GM18909 (cell line): ENCODE measurements at regions not wholly inside any gene's neighbourhood (a gene's known extent, or its start where the extent isn't known, plus 50 kb on each side); places are given as distances from the start of the nearest gene placed in this dataset.
"Not testable (repeated sequence)": the region's sequence is repeated elsewhere in the genome, so short reads cannot be mapped to it uniquely, and the experiment has no call there.

Experiments used
- ATAC-seq: cut with Tn5 transposase; IDR thresholded peaks from one replicate; pipeline ENCODE4 v1.9.1; 2021; ENCODE audit warnings: mild to moderate bottlenecking; ENCODE audit not compliant: unreplicated experiment, poor library complexity

- ATAC-seq, result no peak
Observed at GRCh38 chr3:87796843-87797185, 262.0 kb downstream of the CGGBP1 start.

- no peak for ATAC-seq
Observed at GRCh38 chr3:87796137-87796842, 262.5 kb downstream of the CGGBP1 start.

DNA sequence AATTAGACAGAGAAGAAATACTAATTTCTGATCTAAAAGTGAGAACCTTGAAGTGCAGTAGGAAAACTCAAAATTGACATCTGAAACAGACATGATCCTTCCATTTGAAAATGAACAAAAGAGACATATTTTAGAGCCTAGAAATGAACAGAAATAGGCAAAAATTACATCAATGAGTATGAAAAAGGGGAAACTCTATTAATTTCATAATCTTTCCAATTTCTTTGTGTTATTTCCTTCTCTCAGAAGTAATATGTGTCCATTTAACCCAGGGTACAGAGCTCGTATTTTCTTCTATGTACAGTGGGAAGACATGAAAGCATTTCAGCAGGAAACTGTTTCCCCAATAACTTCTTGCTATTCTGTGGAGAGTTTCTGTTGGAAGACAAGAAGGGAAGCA lies 263.1 kb downstream of the CGGBP1 start:
- ATAC-seq, result no peak

- ATAC-seq, result no peak
Observed at GRCh38 chr3:87793337-87793877, 265.4 kb downstream of the CGGBP1 start.

- ATAC-seq, result no peak
Observed at GRCh38 chr3:87792534-87793336, 266.1 kb downstream of the CGGBP1 start, which contains the start of gene HTR1F. Gene HTR1F (plus strand): TSS chr3:87792706.

DNA sequence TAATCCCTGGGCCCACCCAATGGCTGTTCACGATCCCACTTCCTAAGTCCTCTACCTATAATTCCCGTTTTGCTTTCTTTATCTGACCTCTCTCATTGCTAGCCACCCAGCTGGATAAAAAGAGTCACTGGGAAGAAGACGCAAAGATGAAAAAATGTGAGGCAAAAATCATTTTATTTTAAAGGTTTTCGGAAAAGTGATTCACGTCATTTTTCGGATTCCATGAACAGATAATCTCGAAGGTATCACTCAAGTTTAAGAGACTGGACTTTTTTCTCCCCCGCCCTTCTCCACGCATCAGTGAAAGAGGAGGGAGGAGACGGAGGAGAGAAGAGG lies 266.6 kb downstream of the CGGBP1 start:
- no peak for ATAC-seq

GRCh38 chr3:87791248-87792027 lies 267.4 kb downstream of the CGGBP1 start:
- ATAC-seq, result no peak

DNA sequence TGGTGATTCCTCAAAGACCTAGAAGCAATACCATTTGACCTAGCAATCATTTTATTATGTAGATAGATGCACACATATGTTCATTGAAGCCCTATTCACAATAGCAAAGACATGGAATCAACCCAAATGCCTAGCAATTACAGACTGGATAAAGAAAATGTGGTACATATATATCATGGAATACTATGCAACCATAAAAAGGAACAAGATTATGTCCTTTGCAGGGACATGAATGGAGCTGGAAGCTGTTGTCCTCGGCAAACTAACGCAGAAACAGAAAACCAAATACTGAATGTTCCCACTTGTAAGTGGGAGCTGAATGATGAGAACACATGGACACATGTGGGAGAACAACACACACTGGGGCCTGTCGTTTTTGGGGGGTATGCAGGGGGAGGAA lies 269.8 kb downstream of the CGGBP1 start:
- not testable (repeated sequence) for ATAC-seq

DNA sequence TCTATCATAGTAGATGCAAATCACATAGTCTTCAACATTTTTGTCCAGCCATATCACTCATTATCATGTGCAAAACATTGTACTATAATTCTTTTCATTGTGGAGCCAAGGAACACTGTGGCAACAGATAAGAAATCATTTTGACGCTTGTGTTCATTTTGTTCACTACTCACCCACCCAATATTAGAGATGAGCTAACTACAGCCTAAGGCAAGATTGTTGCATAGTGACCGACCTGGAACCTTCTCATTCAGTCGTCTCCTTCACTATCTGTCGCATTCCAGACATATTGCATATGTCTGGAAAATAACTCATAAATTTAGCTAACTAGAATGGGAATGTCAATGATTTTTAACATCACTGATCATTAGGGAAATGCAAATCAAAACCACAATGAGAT lies 270.3 kb downstream of the CGGBP1 start:
- ATAC-seq, result no peak

- ATAC-seq, result no peak
Observed at GRCh38 chr3:87780811-87781210, 278.0 kb downstream of the CGGBP1 start.

DNA sequence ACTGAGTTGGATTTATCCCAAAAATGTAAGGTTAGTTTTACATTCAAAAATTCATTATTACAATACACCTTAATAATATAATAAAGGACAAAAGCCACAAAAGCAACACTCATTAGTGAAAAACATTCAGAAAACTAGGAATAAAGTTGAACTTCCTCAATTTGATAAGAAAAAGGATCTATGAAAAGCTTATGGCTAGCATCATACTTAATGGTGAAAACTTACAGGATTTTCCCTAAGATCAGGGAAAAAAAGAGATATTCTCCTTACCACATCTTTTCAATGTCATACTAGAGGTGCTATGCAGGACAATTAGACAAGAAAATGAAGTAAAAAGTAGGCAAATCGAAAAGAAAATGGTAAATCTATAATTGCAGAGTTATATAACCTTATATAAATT lies 279.9 kb downstream of the CGGBP1 start:
- no peak for ATAC-seq

DNA sequence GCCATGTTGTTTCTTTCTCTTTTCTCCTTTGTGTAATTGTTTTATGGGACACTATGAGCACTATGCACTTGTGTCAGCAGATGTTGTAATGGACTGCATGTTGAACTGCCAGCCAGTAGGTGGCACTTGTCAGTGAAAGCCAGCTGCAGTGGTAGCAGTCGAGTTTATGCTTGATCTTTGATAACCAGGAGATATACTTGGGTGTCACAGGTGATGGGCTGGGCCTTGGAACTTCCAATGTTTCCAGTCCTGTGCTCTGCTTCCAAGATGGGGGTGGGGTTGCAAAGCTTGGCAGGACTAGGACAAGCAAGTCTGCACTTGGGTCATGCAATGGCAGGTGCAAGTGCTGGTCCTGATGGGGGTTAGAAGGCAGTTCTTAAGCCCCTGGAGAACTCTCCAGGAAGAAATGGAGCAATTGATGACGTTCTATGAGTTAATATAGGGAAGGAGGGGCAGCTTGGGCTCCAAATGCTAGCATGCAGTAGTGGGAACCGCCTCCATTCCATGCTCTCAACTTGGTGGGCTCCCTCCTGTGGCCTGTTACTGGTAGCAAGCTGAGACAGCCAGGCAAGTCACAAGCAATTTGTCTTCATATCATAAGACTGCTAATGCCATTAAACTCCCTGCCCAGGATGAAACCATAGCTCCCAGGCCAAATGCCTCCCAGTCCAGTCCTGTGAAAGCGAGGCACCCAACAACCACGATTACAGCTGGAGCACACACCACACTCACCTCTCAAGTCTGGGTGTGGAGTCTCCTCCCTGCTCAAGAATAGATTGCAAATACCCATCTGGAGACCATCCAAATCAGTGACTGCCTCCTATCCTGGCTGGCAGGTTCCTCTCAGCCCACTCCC lies 287.2 kb downstream of the CGGBP1 start:
- ATAC-seq, result peak; percentile 99

DNA sequence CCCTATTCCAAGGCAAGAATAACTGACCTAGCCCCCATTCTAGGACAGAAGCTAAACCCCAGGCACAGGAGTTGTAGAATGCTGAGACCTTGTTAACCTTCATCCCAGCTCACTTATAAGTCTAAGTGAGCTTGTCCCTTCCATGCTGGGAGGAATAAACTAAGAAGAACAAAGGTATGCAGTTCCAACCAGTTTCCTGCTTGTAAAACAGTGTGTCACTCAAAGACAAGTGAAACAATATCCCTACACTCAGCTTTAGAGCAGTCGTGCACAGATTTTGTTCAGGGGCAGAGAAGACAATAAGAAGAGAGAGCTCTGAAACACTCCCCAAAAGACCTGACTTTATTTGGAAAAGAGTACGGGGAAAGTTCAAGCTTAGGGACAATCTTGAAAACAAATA lies 292.1 kb downstream of the CGGBP1 start:
- ATAC-seq, result no peak

GRCh38 chr3:87765256-87765655 lies 293.5 kb downstream of the CGGBP1 start:
- no peak for ATAC-seq

DNA sequence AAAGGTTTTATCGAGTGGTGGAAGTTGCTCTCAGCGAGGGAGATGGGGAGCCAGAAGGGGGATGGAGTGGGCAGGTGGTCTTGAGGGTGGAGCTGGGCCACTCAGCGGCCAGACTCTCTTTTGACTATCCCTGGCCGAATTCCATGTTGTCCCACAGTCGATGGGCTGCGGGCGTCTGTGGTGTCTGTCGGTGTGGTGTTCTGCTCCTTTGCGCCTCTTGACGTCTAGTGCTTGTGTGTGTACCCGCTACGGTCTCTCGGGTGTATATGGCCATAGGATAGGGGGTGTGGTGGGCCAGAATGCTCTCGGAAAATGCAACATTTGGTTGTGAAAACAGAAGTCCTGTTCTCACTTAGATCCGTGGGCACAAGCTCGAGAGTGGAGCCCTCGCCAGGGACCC lies 297.0 kb downstream of the CGGBP1 start:
- no peak for ATAC-seq

DNA sequence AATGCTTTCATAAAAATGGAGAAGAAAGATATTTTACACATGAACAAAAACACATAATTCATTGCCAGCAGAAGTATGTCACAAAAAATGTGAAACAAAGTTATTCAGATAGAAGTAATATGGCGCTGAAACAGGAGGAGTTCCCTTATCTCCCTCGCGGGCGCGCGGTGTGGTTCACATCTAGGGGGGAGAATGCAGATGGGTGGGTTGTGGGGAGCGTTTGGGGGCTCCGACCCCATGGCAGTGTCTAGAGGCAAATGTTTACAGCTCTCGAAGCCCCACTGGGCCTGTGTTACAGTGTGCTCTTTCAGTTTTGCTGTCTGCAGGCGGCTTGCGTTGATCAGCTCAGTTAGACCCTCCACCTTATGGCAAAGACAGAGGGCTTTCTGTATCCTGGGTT lies 297.5 kb downstream of the CGGBP1 start:
- no peak for ATAC-seq

GRCh38 chr3:87756616-87757015 lies 302.2 kb downstream of the CGGBP1 start:
- no peak for ATAC-seq

GRCh38 chr3:87755852-87756251 lies 303.0 kb downstream of the CGGBP1 start:
- no peak for ATAC-seq

GRCh38 chr3:87742250-87742649 lies 316.6 kb downstream of the CGGBP1 start:
- no peak for ATAC-seq

DNA sequence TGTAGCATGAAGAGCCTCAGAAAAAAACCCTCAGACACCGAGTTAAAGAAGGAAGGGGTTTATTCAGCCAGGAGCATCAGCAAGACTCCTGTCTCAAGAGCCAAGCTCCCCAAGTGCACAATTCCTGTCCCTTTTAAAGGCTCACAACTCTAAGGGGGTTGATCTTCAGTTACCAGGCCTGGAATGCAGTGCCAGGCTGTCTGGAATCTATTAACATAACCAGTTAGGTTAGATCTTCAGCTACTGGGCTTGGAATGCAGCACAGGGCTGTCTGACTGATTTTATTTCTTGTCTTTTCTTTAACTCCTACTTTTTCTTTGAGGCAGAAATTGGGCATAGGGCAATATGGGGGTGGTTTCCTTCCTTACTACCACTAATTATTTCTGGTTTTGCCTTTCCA lies 317.9 kb downstream of the CGGBP1 start:
- not testable (repeated sequence) for ATAC-seq
